Effector memory CD8-positive, alpha-beta T cell (primary cell): ENCODE measurements at regions not wholly inside any gene's neighbourhood (a gene's known extent, or its start where the extent isn't known, plus 50 kb on each side); places are given as distances from the start of the nearest gene placed in this dataset.
"Not testable (repeated sequence)": the region's sequence is repeated elsewhere in the genome, so short reads cannot be mapped to it uniquely, and the experiment has no call there.

Experiments
- ATAC-seq: fragments of 150-1000 bp; cut with Tn5 transposase; replicated peaks from 2 replicates; pipeline ENCODE4 v1.10.0; 2021; ENCODE audit warnings: mild to moderate bottlenecking, moderate library complexity
- DNase-seq, 3 experiments: peaks; one replicate each; pipeline ENCODE4 v3.0.0; 2021
- H3K27ac Mint-ChIP-seq, 2 donors: one replicate each; pipeline ENCODE4 v1.8.0; 2022; ENCODE audit warnings: mild to moderate bottlenecking in 2 of 2, mixed read lengths in 2 of 2, moderate library complexity in 2 of 2
- H3K27me3 Mint-ChIP-seq, 2 donors: one replicate each; pipeline ENCODE4 v1.8.0; 2022; ENCODE audit warnings: mixed read lengths in 2 of 2
- H3K36me3 Mint-ChIP-seq: one replicate; pipeline ENCODE4 v1.8.0; 2022; ENCODE audit warnings: mild to moderate bottlenecking, moderate library complexity, mixed read lengths; ENCODE audit not compliant: insufficient read depth
- H3K4me1 Mint-ChIP-seq, 2 donors: one replicate each; pipeline ENCODE4 v1.8.0; 2022; ENCODE audit warnings: low read depth in 2 of 2, mixed read lengths in 2 of 2
- H3K4me3 Mint-ChIP-seq, 2 donors: one replicate each; pipeline ENCODE4 v1.8.0; 2022; ENCODE audit warnings: mild to moderate bottlenecking in 2 of 2, mixed read lengths in 2 of 2, moderate library complexity in 2 of 2
- H3K9me3 Mint-ChIP-seq, 2 donors: one replicate each; pipeline ENCODE4 v1.8.0; 2022; ENCODE audit warnings: mixed read lengths in 2 of 2

- not testable (repeated sequence) for H3K4me1 Mint-ChIP-seq, H3K9me3 Mint-ChIP-seq, H3K27me3 Mint-ChIP-seq, H3K27ac Mint-ChIP-seq, H3K36me3 Mint-ChIP-seq, DNase-seq, H3K4me3 Mint-ChIP-seq, ATAC-seq
These were observed 83.0 kb downstream of the POTEC start for GRCh38 chr18:14460364-14460763.

- not testable (repeated sequence) for H3K9me3 Mint-ChIP-seq, H3K4me3 Mint-ChIP-seq, H3K4me1 Mint-ChIP-seq, ATAC-seq, H3K27me3 Mint-ChIP-seq, DNase-seq, H3K27ac Mint-ChIP-seq, H3K36me3 Mint-ChIP-seq
These were observed 83.6 kb downstream of the POTEC start for GRCh38 chr18:14459826-14460225.

DNA sequence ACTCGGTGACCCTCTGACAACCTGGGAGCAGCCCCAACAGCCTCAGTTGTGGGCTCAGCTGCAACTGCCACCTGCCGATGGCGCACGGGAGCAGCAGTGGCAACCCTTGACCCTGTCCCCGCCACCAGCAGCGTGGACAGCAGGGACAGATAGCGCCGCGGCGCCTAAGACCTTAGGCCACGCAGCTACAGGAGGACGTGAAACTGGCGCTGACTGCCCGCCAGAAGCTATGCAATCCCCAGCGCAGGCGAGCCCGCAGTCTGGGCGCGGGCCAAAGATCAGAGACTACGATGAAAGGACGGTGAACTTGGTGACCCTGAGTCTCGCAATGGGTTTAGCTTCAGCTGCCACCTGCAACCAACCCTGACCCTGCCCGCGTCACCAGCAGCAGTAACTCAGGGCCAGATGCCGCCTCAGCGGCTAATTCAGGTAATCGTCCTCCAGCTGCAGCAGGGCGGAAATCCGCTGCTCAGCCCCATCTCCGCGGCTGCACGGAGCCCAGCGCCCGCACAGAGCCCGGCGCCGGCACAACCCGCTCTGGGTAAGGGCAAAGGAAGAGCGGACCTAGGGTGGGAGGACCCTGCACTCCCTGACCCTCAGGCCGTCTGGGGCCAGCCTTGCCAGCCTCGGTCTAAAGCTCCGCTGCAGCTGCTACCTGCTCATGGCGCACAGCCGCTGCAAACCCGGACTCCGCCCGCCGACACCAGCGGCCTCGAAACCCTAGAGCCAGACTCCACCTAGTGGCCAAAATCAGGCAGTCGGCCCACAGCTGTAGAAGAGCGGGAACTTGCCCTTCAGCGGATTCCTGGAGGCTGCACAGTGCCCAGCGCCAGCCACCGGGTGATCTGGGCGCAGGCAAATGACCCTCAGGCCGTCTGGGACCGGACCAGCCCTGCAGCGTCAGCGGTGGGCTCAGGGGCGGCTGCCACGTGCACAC is 85.1 kb downstream of the POTEC start:
- ATAC-seq (peak; percentile 31), DNase-seq (peak; percentile 58 to 67 (median 65))
- H3K27me3 Mint-ChIP-seq, H3K9me3 Mint-ChIP-seq, H3K27ac Mint-ChIP-seq, H3K4me1 Mint-ChIP-seq, H3K36me3 Mint-ChIP-seq: not testable (repeated sequence)
- peak overlapping the region; percentile 61 to 72 for H3K4me3 Mint-ChIP-seq

DNA sequence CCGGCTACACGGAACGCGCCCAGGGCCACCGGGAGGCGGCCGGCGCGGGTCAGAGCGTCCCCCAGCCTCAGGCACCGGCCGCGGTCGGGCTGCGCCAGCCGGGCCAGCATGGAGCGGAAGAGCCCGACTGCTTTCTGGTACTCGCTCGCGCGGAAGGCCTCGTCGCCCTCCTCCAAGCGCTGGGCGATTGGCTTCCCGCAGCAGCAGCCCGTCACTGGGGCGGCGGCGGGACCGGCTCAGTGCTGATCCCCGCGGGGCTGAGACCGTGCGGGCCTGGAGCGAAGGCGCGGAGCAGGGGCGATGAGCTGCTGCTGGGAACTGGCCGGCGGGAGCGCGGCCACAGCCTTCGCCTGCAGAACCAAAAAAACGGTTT is 92.8 kb downstream of the POTEC start:
- not testable (repeated sequence) for H3K27me3 Mint-ChIP-seq, H3K4me1 Mint-ChIP-seq, H3K36me3 Mint-ChIP-seq, H3K9me3 Mint-ChIP-seq, H3K27ac Mint-ChIP-seq
- H3K4me3 Mint-ChIP-seq, result peak overlapping the region; percentile 53 to 61
- DNase-seq (peak in 2 of 3 experiments; percentile 12 to 27), ATAC-seq (peak; percentile 53)

DNA sequence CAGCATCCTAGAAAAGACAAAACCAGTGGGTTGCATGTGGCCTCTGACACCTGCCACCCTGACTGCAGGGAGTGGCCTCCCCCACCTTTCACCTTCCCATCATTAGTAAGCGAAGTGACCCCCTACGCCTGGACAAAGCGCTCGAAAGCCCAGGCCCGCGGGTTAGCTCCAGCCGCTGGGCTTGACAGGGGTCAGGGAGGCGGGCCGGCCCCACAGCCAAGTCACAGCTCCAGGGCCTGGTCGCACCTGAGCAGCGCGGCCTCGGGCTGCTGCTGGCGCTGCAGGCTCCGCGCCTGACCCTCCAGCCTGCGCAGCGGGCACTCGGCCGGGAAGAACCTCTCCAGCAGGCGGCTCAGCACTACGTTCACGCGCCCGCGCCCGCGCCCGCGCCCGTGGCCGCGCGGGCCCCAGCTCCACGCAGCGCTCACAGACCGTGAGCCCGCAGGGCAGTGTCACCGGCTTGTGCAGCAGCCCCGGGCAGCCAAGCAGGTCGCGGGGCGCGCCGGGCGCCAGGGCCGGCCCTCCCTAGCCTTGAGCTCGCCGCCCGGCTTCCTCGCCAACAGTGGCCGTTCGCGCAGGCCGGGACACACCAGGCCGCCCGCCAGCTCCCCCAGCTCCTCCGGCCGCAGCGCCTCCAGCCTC is 93.3 kb downstream of the POTEC start:
- not testable (repeated sequence) for H3K27ac Mint-ChIP-seq, H3K27me3 Mint-ChIP-seq, H3K36me3 Mint-ChIP-seq, H3K4me3 Mint-ChIP-seq, H3K4me1 Mint-ChIP-seq, H3K9me3 Mint-ChIP-seq
- peak; percentile 11 to 23 (median 20) for DNase-seq
- ATAC-seq, result peak; percentile 87

DNA sequence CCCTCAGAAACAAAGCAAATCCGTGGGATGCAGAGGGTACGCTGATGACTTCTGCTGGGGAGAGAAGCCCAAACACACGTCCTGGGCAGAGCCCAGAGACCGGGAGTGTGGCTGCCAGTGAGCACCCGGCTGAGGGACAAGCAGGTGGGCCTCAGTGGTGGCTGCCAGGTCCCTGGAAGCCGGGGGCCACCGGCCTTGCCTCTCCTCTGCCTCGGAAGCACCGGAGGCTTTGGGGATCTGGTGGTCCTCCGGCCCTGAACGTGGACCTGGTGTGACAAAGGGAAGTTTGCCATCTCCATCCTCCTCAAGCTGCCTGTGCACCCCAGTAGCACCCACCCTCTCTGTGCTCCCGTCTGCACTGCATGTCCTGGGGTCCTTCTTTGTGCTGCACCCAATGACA is 94.3 kb downstream of the POTEC start:
- H3K9me3 Mint-ChIP-seq, H3K27ac Mint-ChIP-seq, DNase-seq, H3K27me3 Mint-ChIP-seq, ATAC-seq, H3K4me1 Mint-ChIP-seq, H3K36me3 Mint-ChIP-seq, H3K4me3 Mint-ChIP-seq: not testable (repeated sequence)

- not testable (repeated sequence) for H3K36me3 Mint-ChIP-seq, H3K4me3 Mint-ChIP-seq, H3K9me3 Mint-ChIP-seq, H3K4me1 Mint-ChIP-seq, H3K27ac Mint-ChIP-seq, ATAC-seq, H3K27me3 Mint-ChIP-seq, DNase-seq
These were observed 95.7 kb downstream of the POTEC start for GRCh38 chr18:14447715-14448114.

GRCh38 chr18:14435460-14435859 is 107.9 kb downstream of the POTEC start:
- peaks cover 0 to 15% of the 10 kb centered on the region in 2 donors for H3K27me3 Mint-ChIP-seq
- DNase-seq, H3K36me3 Mint-ChIP-seq, H3K4me1 Mint-ChIP-seq, ATAC-seq, H3K27ac Mint-ChIP-seq, H3K9me3 Mint-ChIP-seq, H3K4me3 Mint-ChIP-seq: not testable (repeated sequence)

GRCh38 chr18:14432371-14432770 is 111.0 kb downstream of the POTEC start:
- not testable (repeated sequence) for H3K36me3 Mint-ChIP-seq, H3K9me3 Mint-ChIP-seq, H3K27me3 Mint-ChIP-seq, H3K27ac Mint-ChIP-seq, ATAC-seq, H3K4me1 Mint-ChIP-seq, DNase-seq
- H3K4me3 Mint-ChIP-seq, result peak overlapping the region in 1 of 2 donors; percentile 91

GRCh38 chr18:14431031-14431521 is 112.3 kb downstream of the POTEC start:
- Mint-ChIP-seq H3K27ac (peak overlapping the region; percentile 60 to 85), H3K4me3 (peak overlapping the region; percentile 88 to 91), H3K9me3 (peaks cover 2 to 13% of the 10 kb centered on the region in 2 donors)
- not testable (repeated sequence) for H3K27me3 Mint-ChIP-seq, H3K36me3 Mint-ChIP-seq, H3K4me1 Mint-ChIP-seq
- ATAC-seq (peak; percentile 33), DNase-seq (peak; percentile 27 to 38 (median 28))

GRCh38 chr18:14415806-14416205 is 127.6 kb downstream of the POTEC start:
- ATAC-seq, H3K27ac Mint-ChIP-seq, H3K4me1 Mint-ChIP-seq, H3K36me3 Mint-ChIP-seq, H3K9me3 Mint-ChIP-seq, H3K4me3 Mint-ChIP-seq: not testable (repeated sequence)
- H3K27me3 Mint-ChIP-seq, result peaks cover 0 to 17% of the 10 kb centered on the region in 2 donors
- DNase-seq, result peak; percentile 16 to 44 (median 25)

DNA sequence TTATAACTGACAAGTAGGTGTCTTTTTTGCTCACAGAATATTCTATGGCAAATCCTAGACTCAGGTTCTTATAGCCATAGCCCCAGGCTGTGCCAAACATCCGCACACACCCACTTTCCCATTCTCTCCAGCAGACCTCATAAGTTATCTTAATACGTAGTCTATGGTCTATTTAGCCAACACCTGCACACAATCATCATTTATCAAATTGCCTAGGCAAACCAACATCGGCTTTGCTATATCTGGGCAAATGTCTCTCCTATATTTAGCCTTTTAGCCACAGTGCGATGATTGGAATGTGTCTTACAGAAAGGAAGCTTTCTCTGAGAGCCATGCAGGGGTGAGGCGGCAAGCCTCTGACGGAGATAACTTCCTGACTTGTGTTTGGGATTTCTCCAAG is 128.0 kb downstream of the POTEC start:
- not testable (repeated sequence) for H3K9me3 Mint-ChIP-seq, H3K4me1 Mint-ChIP-seq, DNase-seq, ATAC-seq, H3K27ac Mint-ChIP-seq, H3K36me3 Mint-ChIP-seq, H3K4me3 Mint-ChIP-seq
- peaks cover 0 to 14% of the 10 kb centered on the region in 2 donors for H3K27me3 Mint-ChIP-seq

DNA sequence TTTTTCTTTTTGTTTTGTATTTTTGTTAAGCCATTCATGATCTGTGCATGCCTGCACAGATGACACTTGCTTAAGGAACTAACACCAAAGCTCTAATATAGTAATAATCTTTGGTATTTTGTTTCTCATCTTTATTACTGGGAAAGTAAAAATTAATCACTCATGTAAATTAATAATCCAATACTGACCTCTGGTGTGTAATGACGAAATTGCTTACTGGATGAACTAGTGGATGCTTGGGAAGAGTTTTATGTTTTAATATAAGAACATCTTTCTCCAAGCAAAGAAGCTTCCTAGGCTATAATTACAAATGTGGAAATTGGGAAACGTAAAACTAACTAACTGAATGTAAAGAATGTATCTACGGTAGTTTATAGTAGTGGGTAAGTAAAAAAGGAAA is 147.9 kb downstream of the POTEC start:
- not testable (repeated sequence) for H3K27ac Mint-ChIP-seq, H3K4me1 Mint-ChIP-seq, H3K36me3 Mint-ChIP-seq, ATAC-seq, H3K9me3 Mint-ChIP-seq, DNase-seq, H3K4me3 Mint-ChIP-seq, H3K27me3 Mint-ChIP-seq

- H3K27me3 Mint-ChIP-seq, H3K36me3 Mint-ChIP-seq, H3K4me1 Mint-ChIP-seq, H3K9me3 Mint-ChIP-seq, ATAC-seq, H3K27ac Mint-ChIP-seq, H3K4me3 Mint-ChIP-seq, DNase-seq: not testable (repeated sequence)
These were observed 149.8 kb downstream of the POTEC start for GRCh38 chr18:14393563-14394103.
